ENCODE measurements at regions not wholly inside any gene's neighbourhood (a gene's known extent, or its start where the extent isn't known, plus 50 kb on each side); places are given as distances from the start of the nearest gene placed in this dataset.

GRCh38 chr21:27643326-27643725, 676.4 kb upstream of the ADAMTS5 start:
- TF ChIP-seq, protein P1, sequence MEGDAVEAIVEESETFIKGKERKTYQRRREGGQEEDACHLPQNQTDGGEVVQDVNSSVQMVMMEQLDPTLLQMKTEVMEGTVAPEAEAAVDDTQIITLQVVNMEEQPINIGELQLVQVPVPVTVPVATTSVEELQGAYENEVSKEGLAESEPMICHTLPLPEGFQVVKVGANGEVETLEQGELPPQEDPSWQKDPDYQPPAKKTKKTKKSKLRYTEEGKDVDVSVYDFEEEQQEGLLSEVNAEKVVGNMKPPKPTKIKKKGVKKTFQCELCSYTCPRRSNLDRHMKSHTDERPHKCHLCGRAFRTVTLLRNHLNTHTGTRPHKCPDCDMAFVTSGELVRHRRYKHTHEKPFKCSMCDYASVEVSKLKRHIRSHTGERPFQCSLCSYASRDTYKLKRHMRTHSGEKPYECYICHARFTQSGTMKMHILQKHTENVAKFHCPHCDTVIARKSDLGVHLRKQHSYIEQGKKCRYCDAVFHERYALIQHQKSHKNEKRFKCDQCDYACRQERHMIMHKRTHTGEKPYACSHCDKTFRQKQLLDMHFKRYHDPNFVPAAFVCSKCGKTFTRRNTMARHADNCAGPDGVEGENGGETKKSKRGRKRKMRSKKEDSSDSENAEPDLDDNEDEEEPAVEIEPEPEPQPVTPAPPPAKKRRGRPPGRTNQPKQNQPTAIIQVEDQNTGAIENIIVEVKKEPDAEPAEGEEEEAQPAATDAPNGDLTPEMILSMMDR (conservative IDR thresholded peaks at IDR 0.05; ENCODE audit: low read depth, low read length), result no peak
- H3K4me3 ChIP-seq (ENCODE audit: low read depth, low read length), result no peak overlapping the region
- DNase-seq (ENCODE audit: low read depth), result no peak

- H3K4me3 ChIP-seq (ENCODE audit: low read depth, low read length), result no peak overlapping the region
- TF ChIP-seq, protein P1 (conservative IDR thresholded peaks at IDR 0.05; ENCODE audit: low read depth, low read length), result no peak
- DNase-seq (ENCODE audit: low read depth), result no peak
Measured at GRCh38 chr21:27639286-27639685, 672.4 kb upstream of the ADAMTS5 start.

DNA sequence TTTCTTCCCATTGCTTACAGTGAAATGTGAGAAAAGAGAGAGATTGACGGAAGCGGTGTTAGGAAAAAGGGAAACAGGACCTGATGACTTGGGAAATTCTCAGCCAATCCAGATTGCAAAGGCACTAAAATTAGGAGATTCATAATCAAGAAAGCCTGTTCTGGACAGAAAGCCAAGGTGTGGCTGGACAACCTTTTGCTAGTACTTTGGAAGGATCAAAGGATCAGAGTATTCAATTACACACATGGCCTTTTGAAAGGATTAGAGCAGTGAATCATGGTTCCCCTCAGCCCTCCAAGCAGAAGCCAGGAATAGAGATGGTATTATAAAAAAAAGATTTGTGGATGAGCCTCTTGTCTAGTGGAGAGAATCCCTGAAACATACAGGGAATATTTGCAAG, 669.8 kb upstream of the ADAMTS5 start:
- TF ChIP-seq, protein P1 (conservative IDR thresholded peaks at IDR 0.05; ENCODE audit: low read depth, low read length), result no peak
- no peak for DNase-seq (ENCODE audit: low read depth)
- no peak overlapping the region for H3K4me3 ChIP-seq (ENCODE audit: low read depth, low read length)

GRCh38 chr21:27633631-27634030, 666.7 kb upstream of the ADAMTS5 start:
- no peak overlapping the region for H3K4me3 ChIP-seq (ENCODE audit: low read depth, low read length)
- TF ChIP-seq, protein P1 (conservative IDR thresholded peaks at IDR 0.05; ENCODE audit: low read depth, low read length), result no peak
- peak; percentile 31 for DNase-seq (ENCODE audit: low read depth)

DNA sequence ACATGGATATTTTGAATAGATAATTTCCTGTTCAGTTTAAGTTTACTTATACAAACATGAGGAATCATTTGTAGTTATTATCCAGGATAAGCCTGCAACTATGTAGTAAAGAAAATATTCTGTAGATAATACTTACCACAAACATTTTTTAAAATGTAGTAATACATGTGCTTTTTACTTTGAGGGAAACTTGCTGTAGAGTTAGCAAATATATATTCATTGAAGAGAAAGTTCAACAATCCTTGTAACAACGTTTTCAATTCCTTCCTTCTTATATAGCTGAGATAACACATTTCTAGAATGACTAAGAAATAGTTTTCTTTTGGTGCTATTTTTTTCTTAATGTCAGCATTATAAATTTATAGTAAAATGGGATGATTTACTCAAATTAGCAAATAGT, 664.6 kb upstream of the ADAMTS5 start:
- DNase-seq (ENCODE audit: low read depth), result peak; percentile 50
- H3K4me3 ChIP-seq (ENCODE audit: low read depth, low read length), result no peak overlapping the region
- TF ChIP-seq, protein P1 (conservative IDR thresholded peaks at IDR 0.05; ENCODE audit: low read depth, low read length), result no peak

- TF ChIP-seq, protein P1 (conservative IDR thresholded peaks at IDR 0.05; ENCODE audit: low read depth, low read length), result no peak
- no peak for DNase-seq (ENCODE audit: low read depth)
- no peak overlapping the region for H3K4me3 ChIP-seq (ENCODE audit: low read depth, low read length)
Measured at GRCh38 chr21:27622631-27623030, 655.7 kb upstream of the ADAMTS5 start.

- DNase-seq (ENCODE audit: low read depth), result no peak
- TF ChIP-seq, protein P1 (conservative IDR thresholded peaks at IDR 0.05; ENCODE audit: low read depth, low read length), result no peak
- no peak overlapping the region for H3K4me3 ChIP-seq (ENCODE audit: low read depth, low read length)
Measured at GRCh38 chr21:27614231-27614630, 647.3 kb upstream of the ADAMTS5 start.

Measured in choroid plexus epithelial cell (primary cell).